ENCODE measurements at regions not wholly inside any gene's neighbourhood (a gene's known extent, or its start where the extent isn't known, plus 50 kb on each side); places are given as distances from the start of the nearest gene placed in this dataset.

DNA sequence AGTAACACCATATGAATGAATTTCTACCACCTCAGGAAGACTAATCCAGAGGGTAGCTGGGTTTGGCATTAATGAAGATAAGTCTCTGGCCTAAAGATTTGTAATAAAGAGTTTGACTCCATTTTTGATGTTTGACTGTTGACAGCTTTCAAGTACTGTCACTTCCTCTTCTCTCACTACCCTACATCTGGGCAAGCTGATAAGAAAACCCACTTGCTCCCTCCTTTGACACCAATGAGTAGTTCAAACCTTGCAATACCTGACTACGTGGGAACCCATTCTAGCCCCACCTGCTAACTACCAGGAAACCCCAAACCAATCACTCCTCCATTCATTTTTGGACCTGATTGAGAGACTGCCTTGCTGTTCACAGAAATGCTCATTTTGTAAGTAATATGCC, 621.5 kb downstream of the TENT5A start:
- CTCF ChIA-PET: no interaction called here
- no peaks in the 10 kb centered on the region for H3K9me3 ChIP-seq (ENCODE audit: control insufficient read depth, insufficient read depth, low read depth, low read length)
- H3K4me1 ChIP-seq (ENCODE audit: control insufficient read depth, insufficient read depth, low read length): no peaks in the 10 kb centered on the region
- no peak overlapping the region for H3K4me3 ChIP-seq (ENCODE audit: low read depth, low read length)
- POLR2A ChIA-PET: no interaction called here
- H3K27ac ChIP-seq (ENCODE audit: extremely low read depth, low read depth, low read length): no peak overlapping the region
- H3K36me3 ChIP-seq (ENCODE audit: control insufficient read depth in 2 of 2, insufficient read depth in 1 of 2, low read length in 2 of 2): no peaks in the 10 kb centered on the region
- TF ChIP-seq ZNF24 (tag by site-specific recombination; IDR thresholded peaks at IDR 0.05) (no peak), ZNF114 (tag by site-specific recombination; IDR thresholded peaks at IDR 0.05) (no peak), ZSCAN16 (tag by site-specific recombination; IDR thresholded peaks at IDR 0.05) (no peak), ZNF555 (tag by site-specific recombination; conservative IDR thresholded peaks at IDR 0.05) (no peak)
- TF ChIP-seq, protein P1, sequence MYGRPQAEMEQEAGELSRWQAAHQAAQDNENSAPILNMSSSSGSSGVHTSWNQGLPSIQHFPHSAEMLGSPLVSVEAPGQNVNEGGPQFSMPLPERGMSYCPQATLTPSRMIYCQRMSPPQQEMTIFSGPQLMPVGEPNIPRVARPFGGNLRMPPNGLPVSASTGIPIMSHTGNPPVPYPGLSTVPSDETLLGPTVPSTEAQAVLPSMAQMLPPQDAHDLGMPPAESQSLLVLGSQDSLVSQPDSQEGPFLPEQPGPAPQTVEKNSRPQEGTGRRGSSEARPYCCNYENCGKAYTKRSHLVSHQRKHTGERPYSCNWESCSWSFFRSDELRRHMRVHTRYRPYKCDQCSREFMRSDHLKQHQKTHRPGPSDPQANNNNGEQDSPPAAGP (tag by site-specific recombination; IDR thresholded peaks at IDR 0.05): no peak
- TF ChIP-seq, protein P2, sequence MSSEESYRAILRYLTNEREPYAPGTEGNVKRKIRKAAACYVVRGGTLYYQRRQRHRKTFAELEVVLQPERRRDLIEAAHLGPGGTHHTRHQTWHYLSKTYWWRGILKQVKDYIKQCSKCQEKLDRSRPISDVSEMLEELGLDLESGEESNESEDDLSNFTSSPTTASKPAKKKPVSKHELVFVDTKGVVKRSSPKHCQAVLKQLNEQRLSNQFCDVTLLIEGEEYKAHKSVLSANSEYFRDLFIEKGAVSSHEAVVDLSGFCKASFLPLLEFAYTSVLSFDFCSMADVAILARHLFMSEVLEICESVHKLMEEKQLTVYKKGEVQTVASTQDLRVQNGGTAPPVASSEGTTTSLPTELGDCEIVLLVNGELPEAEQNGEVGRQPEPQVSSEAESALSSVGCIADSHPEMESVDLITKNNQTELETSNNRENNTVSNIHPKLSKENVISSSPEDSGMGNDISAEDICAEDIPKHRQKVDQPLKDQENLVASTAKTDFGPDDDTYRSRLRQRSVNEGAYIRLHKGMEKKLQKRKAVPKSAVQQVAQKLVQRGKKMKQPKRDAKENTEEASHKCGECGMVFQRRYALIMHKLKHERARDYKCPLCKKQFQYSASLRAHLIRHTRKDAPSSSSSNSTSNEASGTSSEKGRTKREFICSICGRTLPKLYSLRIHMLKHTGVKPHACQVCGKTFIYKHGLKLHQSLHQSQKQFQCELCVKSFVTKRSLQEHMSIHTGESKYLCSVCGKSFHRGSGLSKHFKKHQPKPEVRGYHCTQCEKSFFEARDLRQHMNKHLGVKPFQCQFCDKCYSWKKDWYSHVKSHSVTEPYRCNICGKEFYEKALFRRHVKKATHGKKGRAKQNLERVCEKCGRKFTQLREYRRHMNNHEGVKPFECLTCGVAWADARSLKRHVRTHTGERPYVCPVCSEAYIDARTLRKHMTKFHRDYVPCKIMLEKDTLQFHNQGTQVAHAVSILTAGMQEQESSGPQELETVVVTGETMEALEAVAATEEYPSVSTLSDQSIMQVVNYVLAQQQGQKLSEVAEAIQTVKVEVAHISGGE (tag by site-specific recombination; conservative IDR thresholded peaks at IDR 0.05; ENCODE audit: low read depth): no peak
- TF ChIP-seq, protein P3, sequence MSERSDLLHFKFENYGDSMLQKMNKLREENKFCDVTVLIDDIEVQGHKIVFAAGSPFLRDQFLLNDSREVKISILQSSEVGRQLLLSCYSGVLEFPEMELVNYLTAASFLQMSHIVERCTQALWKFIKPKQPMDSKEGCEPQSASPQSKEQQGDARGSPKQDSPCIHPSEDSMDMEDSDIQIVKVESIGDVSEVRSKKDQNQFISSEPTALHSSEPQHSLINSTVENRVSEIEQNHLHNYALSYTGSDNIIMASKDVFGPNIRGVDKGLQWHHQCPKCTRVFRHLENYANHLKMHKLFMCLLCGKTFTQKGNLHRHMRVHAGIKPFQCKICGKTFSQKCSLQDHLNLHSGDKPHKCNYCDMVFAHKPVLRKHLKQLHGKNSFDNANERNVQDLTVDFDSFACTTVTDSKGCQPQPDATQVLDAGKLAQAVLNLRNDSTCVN (tag by site-specific recombination; optimal IDR thresholded peaks at IDR 0.05): no peak

DNA sequence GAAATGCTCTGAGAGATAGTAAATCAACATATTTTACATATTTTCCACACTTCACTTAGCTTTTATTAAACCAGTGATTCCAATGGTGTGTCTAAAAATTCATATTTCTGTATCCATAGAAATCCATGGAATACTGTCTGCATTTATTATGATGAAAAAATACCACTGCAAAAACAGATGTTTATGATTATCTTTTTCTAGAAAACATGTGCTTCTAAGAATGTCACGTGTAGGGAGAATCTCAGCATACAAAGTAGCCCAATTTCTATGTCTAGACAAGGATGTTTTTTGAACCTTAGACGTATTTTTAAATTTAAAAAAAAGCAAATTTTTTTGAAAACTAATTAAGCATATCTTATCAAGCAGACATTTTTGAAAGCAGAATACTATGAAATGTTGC, 622.4 kb downstream of the TENT5A start:
- Histone ChIP-seq H3K9me3 (ENCODE audit: control insufficient read depth, insufficient read depth, low read depth, low read length) (no peaks in the 10 kb centered on the region), H3K4me1 (ENCODE audit: control insufficient read depth, insufficient read depth, low read length) (no peaks in the 10 kb centered on the region), H3K36me3 (ENCODE audit: control insufficient read depth in 2 of 2, insufficient read depth in 1 of 2, low read length in 2 of 2) (no peaks in the 10 kb centered on the region), H3K27ac (ENCODE audit: extremely low read depth, low read depth, low read length) (no peak overlapping the region), H3K4me3 (ENCODE audit: low read depth, low read length) (no peak overlapping the region)
- CTCF ChIA-PET: interaction anchor here (0.6 kb wide), 1 partner anchor 141 kb away, joined by 6 read pairs; no protein-coding TSS in a partner anchor
- POLR2A ChIA-PET: no interaction called here
- no peak for TF ChIP-seq ZNF138 (tag by site-specific recombination; IDR thresholded peaks at IDR 0.05; ENCODE audit: borderline replicate concordance)
- TF ChIP-seq KLF9 (tag by site-specific recombination; IDR thresholded peaks at IDR 0.05; ENCODE audit: low read depth): no peak

DNA sequence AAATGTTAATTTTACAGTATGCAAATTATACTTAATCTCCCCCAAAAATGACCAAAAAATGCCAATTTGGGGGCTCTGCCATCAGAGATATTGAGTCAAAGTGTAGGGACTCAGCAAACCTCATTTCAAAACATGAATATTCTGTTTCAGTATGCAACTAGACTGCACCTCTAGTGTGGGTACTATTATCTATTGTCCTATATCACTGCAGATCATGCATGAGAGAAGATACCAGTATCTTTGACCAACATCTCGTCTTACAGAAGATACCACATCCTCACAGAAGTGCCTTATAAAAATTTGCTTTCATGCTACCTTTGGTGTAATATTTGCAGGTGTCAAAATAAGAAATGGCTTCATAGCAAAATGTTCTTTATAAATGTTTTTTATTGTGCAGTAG, 623.8 kb downstream of the TENT5A start:
- H3K36me3 ChIP-seq (ENCODE audit: control insufficient read depth in 2 of 2, insufficient read depth in 1 of 2, low read length in 2 of 2): no peaks in the 10 kb centered on the region
- H3K4me3 ChIP-seq (ENCODE audit: low read depth, low read length): no peak overlapping the region
- no peaks in the 10 kb centered on the region for H3K9me3 ChIP-seq (ENCODE audit: control insufficient read depth, insufficient read depth, low read depth, low read length)
- POLR2A ChIA-PET: no interaction called here
- TF ChIP-seq ZNF175 (tag by site-specific recombination; IDR thresholded peaks at IDR 0.05) (no peak), ZNF416 (tag by site-specific recombination; IDR thresholded peaks at IDR 0.05) (no peak), ZNF658 (tag by site-specific recombination; IDR thresholded peaks at IDR 0.05) (no peak), ZNF132 (tag by site-specific recombination; IDR thresholded peaks at IDR 0.05; ENCODE audit: borderline replicate concordance) (no peak), HOXA7 (CRISPR knock-in tag; IDR thresholded peaks at IDR 0.05; ENCODE audit: borderline replicate concordance) (no peak), ZNF707 (tag by site-specific recombination; IDR thresholded peaks at IDR 0.05) (no peak), KLF1 (tag by site-specific recombination; IDR thresholded peaks at IDR 0.05) (no peak), ZNF169 (tag by site-specific recombination; IDR thresholded peaks at IDR 0.05) (no peak), ZNF37A (tag by site-specific recombination; IDR thresholded peaks at IDR 0.05) (no peak), ZNF654 (tag by site-specific recombination; IDR thresholded peaks at IDR 0.05; ENCODE audit: low read depth) (no peak), ZNF558 (tag by site-specific recombination; IDR thresholded peaks at IDR 0.05) (no peak), HOXC10 (CRISPR knock-in tag; IDR thresholded peaks at IDR 0.05) (no peak)
- TF ChIP-seq, protein P4, sequence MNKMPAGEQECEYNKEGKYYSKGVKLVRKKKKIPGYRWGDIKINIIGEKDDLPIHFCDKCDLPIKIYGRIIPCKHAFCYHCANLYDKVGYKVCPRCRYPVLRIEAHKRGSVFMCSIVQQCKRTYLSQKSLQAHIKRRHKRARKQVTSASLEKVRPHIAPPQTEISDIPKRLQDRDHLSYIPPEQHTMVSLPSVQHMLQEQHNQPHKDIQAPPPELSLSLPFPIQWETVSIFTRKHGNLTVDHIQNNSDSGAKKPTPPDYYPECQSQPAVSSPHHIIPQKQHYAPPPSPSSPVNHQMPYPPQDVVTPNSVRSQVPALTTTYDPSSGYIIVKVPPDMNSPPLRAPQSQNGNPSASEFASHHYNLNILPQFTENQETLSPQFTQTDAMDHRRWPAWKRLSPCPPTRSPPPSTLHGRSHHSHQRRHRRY (tag by site-specific recombination; IDR thresholded peaks at IDR 0.05): no peak
- CTCF ChIA-PET: no interaction called here
- H3K27ac ChIP-seq (ENCODE audit: extremely low read depth, low read depth, low read length): no peak overlapping the region
- H3K4me1 ChIP-seq (ENCODE audit: control insufficient read depth, insufficient read depth, low read length): no peaks in the 10 kb centered on the region
